ENCODE measurements at regions not wholly inside any gene's neighbourhood (a gene's known extent, or its start where the extent isn't known, plus 50 kb on each side); places are given as distances from the start of the nearest gene placed in this dataset.

DNA sequence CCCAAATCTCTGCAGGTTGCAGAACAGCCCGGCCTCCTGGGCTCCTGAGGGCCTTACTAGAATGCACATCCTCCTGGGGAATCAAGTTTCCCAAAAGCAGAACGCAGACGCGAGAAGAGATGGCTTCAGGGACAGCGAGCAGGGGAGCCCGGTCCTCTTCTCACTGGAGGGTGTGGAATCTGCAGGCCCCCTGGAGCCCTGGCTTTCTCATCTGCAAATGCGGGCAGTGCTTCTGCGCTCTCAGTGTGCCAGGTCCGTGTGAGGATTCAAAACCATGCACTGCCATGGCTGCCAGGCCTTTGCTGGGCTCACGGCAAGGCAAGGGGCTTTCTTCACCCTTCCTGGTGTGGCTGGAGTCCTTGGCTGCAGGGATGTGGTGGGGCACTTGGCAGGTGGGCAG lies 330.9 kb upstream of the MKI67 start:
- no peak for TF ChIP-seq EZH2 (IDR thresholded peaks at IDR 0.05; ENCODE audit: borderline replicate concordance)
- TF ChIP-seq, protein P1, sequence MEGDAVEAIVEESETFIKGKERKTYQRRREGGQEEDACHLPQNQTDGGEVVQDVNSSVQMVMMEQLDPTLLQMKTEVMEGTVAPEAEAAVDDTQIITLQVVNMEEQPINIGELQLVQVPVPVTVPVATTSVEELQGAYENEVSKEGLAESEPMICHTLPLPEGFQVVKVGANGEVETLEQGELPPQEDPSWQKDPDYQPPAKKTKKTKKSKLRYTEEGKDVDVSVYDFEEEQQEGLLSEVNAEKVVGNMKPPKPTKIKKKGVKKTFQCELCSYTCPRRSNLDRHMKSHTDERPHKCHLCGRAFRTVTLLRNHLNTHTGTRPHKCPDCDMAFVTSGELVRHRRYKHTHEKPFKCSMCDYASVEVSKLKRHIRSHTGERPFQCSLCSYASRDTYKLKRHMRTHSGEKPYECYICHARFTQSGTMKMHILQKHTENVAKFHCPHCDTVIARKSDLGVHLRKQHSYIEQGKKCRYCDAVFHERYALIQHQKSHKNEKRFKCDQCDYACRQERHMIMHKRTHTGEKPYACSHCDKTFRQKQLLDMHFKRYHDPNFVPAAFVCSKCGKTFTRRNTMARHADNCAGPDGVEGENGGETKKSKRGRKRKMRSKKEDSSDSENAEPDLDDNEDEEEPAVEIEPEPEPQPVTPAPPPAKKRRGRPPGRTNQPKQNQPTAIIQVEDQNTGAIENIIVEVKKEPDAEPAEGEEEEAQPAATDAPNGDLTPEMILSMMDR (IDR thresholded peaks at IDR 0.05; ENCODE audit: poor library complexity): no peak
